ENCODE measurements at regions not wholly inside any gene's neighbourhood (a gene's known extent, or its start where the extent isn't known, plus 50 kb on each side); places are given as distances from the start of the nearest gene placed in this dataset.

- RAD21 ChIA-PET (ENCODE audit: low non-redundant PET in 1 of 2, low total read pairs in 2 of 2, uncharacterized antibody in 2 of 2, unreplicated experiment in 2 of 2) = no interaction called here
- no peaks in the 10 kb centered on the region for H4K20me1 ChIP-seq (ENCODE audit: insufficient read depth)
- no peaks in the 10 kb centered on the region for H3K4me1 ChIP-seq (ENCODE audit: control insufficient read depth in 1 of 2, insufficient read depth in 2 of 2, low read length in 2 of 2)
- BruUV-seq (replicated peaks) = no TSS peak
- no peaks in the 10 kb centered on the region for H3K9me2 ChIP-seq (ENCODE audit: insufficient read depth)
- TF ChIP-seq CEBPB (IDR thresholded peaks at IDR 0.05; ENCODE audit: low read depth) (no peak), CBX3 (IDR thresholded peaks at IDR 0.05; ENCODE audit: low read depth) (no peak)
- no peaks in the 10 kb centered on the region for H3K27me3 ChIP-seq (ENCODE audit: insufficient read depth, low read length)
- H3K79me2 ChIP-seq (ENCODE audit: insufficient read depth, low read length) = no peaks in the 10 kb centered on the region
- CTCF ChIA-PET = no interaction called here
- POLR2A ChIA-PET = no interaction called here
- H2AFZ ChIP-seq (ENCODE audit: low read depth, low read length, poor library complexity, severe bottlenecking) = no peak overlapping the region
- H3K27ac ChIP-seq (ENCODE audit: low read depth, low read length) = no peak overlapping the region
- no peak overlapping the region for H3K9ac ChIP-seq (ENCODE audit: low read length)
- DNase-seq (ENCODE audit: low read depth, low spot score) (no peak), ATAC-seq (no peak)
- H3K4me3 ChIP-seq (replicated peaks in 1 of 2; ENCODE audit: low read depth in 1 of 2, low read length in 2 of 2) = no peak overlapping the region
- no peak overlapping the region for H3K4me2 ChIP-seq (ENCODE audit: low read length)
- intact Hi-C loops (cut with micrococcal nuclease) = loop anchor here (5.0 kb wide), 1 partner anchor 1499 kb away; no protein-coding TSS in a partner anchor
- peaks cover 0 to 16% of the 10 kb centered on the region in 2 experiments; a peak in 2 of 4 replicates for H3K9me3 ChIP-seq (ENCODE audit: control insufficient read depth in 1 of 2, insufficient read depth in 1 of 2, low read depth in 1 of 2, low read length in 2 of 2)
- no peaks in the 10 kb centered on the region for H3K36me3 ChIP-seq (ENCODE audit: control insufficient read depth in 1 of 2, insufficient read depth in 2 of 2, low read length in 2 of 2)
Measured at GRCh38 chr6:164926686-164927085, 382.7 kb downstream of the C6orf118 start.

GRCh38 chr6:164925681-164926530 lies 383.5 kb downstream of the C6orf118 start:
- intact Hi-C loops (cut with micrococcal nuclease) = loop anchor here (5.0 kb wide), 1 partner anchor 1499 kb away; no protein-coding TSS in a partner anchor
- ChIA-PET CTCF (no interaction called here), POLR2A (no interaction called here), RAD21 (ENCODE audit: low non-redundant PET in 1 of 2, low total read pairs in 2 of 2, uncharacterized antibody in 2 of 2, unreplicated experiment in 2 of 2) (no interaction called here)
- Histone ChIP-seq H3K4me1 (ENCODE audit: control insufficient read depth in 1 of 2, insufficient read depth in 2 of 2, low read length in 2 of 2) (no peaks in the 10 kb centered on the region), H3K9ac (ENCODE audit: low read length) (no peak overlapping the region), H3K79me2 (ENCODE audit: insufficient read depth, low read length) (no peaks in the 10 kb centered on the region), H3K9me2 (ENCODE audit: insufficient read depth) (no peaks in the 10 kb centered on the region), H3K4me2 (ENCODE audit: low read length) (no peak overlapping the region), H3K27ac (ENCODE audit: low read depth, low read length) (no peak overlapping the region), H3K27me3 (ENCODE audit: insufficient read depth, low read length) (no peaks in the 10 kb centered on the region), H2AFZ (ENCODE audit: low read depth, low read length, poor library complexity, severe bottlenecking) (no peak overlapping the region), H3K36me3 (ENCODE audit: control insufficient read depth in 1 of 2, insufficient read depth in 2 of 2, low read length in 2 of 2) (no peaks in the 10 kb centered on the region), H4K20me1 (ENCODE audit: insufficient read depth) (no peaks in the 10 kb centered on the region), H3K4me3 (replicated peaks in 1 of 2; ENCODE audit: low read depth in 1 of 2, low read length in 2 of 2) (no peak overlapping the region), H3K9me3 (ENCODE audit: control insufficient read depth in 1 of 2, insufficient read depth in 1 of 2, low read depth in 1 of 2, low read length in 2 of 2) (peaks cover 0 to 16% of the 10 kb centered on the region in 2 experiments; a peak in 2 of 4 replicates)
- TF ChIP-seq EGR1 (IDR thresholded peaks at IDR 0.05; ENCODE audit: low read depth) = no peak
- TF ChIP-seq ZBTB33 (IDR thresholded peaks at IDR 0.05; ENCODE audit: extremely low read depth, insufficient replicate concordance, low read length) = no peak
- TF ChIP-seq ZNF274 (IDR thresholded peaks at IDR 0.05; ENCODE audit: low read depth, low read length) = no peak
- TF ChIP-seq REST (IDR thresholded peaks at IDR 0.05; ENCODE audit: low read depth) = no peak
- TF ChIP-seq ELF1 (IDR thresholded peaks at IDR 0.05; ENCODE audit: borderline replicate concordance, low read depth) = no peak
- no peak for TF ChIP-seq EZH2 (IDR thresholded peaks at IDR 0.05)
- TF ChIP-seq TCF7L2 (IDR thresholded peaks at IDR 0.05; ENCODE audit: borderline replicate concordance, extremely low read depth, insufficient read depth, insufficient read length) = no peak
- no peak for TF ChIP-seq SIN3A (IDR thresholded peaks at IDR 0.05; ENCODE audit: low read depth)
- TF ChIP-seq POLR2AphosphoS5 (IDR thresholded peaks at IDR 0.05; ENCODE audit: low read depth, low read length) = no peak
- no peak for TF ChIP-seq SRF (IDR thresholded peaks at IDR 0.05; ENCODE audit: low read depth)
- ATAC-seq = no peak
- no TSS peak for BruUV-seq (replicated peaks)
- DNase-seq (ENCODE audit: low read depth, low spot score) = no peak
